Hepatocyte (in vitro differentiated cells): ENCODE measurements at regions not wholly inside any gene's neighbourhood (a gene's known extent, or its start where the extent isn't known, plus 50 kb on each side); places are given as distances from the start of the nearest gene placed in this dataset.
A peak's percentile ranks its signal among the peaks of the same experiment; 100 is the strongest.

Source experiments
- DNase-seq: peaks from one replicate; pipeline ENCODE4 v3.0.0-alpha.2; 2016; ENCODE audit warnings: low spot score
- H2AFZ ChIP-seq: fragments of 200-600 bp; sonication (generic); 2 replicates; pipeline ENCODE4 v1.6.0; 2016; ENCODE audit warnings: antibody characterized with exemption, mild to moderate bottlenecking
- H3K27ac ChIP-seq: fragments of 200-600 bp; sonication (generic); 2 replicates; pipeline ENCODE4 v1.5.1; 2016; ENCODE audit warnings: mild to moderate bottlenecking
- H3K27me3 ChIP-seq: fragments of 200-600 bp; sonication (generic); 2 replicates; pipeline ENCODE4 v1.6.1; 2016
- H3K36me3 ChIP-seq: fragments of 200-600 bp; sonication (generic); replicated peaks from 2 replicates; pipeline ENCODE4 v1.5.1; 2016; ENCODE audit warnings: low read depth; ENCODE audit not compliant: insufficient read depth
- H3K4me1 ChIP-seq: fragments of 200-600 bp; sonication (generic); 2 replicates; pipeline ENCODE4 v1.5.1; 2016; ENCODE audit warnings: mild to moderate bottlenecking, moderate library complexity; ENCODE audit not compliant: insufficient read depth
- H3K4me2 ChIP-seq: fragments of 200-600 bp; sonication (generic); 2 replicates; pipeline ENCODE4 v1.6.0; 2016
- H3K4me3 ChIP-seq: fragments of 200-600 bp; sonication (generic); 2 replicates; pipeline ENCODE4 v1.5.1; 2016; ENCODE audit warnings: mild to moderate bottlenecking
- H3K79me2 ChIP-seq: fragments of 200-600 bp; sonication (generic); 2 replicates; pipeline ENCODE4 v1.6.0; 2017; ENCODE audit warnings: mild to moderate bottlenecking
- H3K9me2 ChIP-seq: fragments of 200-600 bp; sonication (generic); replicated peaks from 2 replicates; pipeline ENCODE4 v1.6.0; 2017; ENCODE audit warnings: mild to moderate bottlenecking; ENCODE audit not compliant: insufficient read depth
- H3K9me3 ChIP-seq: fragments of 200-600 bp; sonication (generic); 2 replicates; pipeline ENCODE4 v1.5.1; 2016; ENCODE audit warnings: low read depth, mild to moderate bottlenecking
- H4K20me1 ChIP-seq: fragments of 200-600 bp; sonication (generic); 2 replicates; pipeline ENCODE4 v1.6.0; 2016; ENCODE audit warnings: mild to moderate bottlenecking; ENCODE audit not compliant: insufficient read depth, poor library complexity, severe bottlenecking
- CTCF ChIP-seq: fragments of 200-600 bp; sonication (generic); IDR thresholded peaks from 2 replicates; pipeline ENCODE4 v1.5.1; 2016; ENCODE audit warnings: antibody characterized with exemption, mild to moderate bottlenecking; ENCODE audit not compliant: poor library complexity
- EZH2 ChIP-seq: fragments of 200-600 bp; sonication (generic); IDR thresholded peaks from 2 replicates; pipeline ENCODE4 v1.6.1; 2016; ENCODE audit warnings: antibody characterized with exemption, mild to moderate bottlenecking, borderline replicate concordance
- EZH2phosphoT487 ChIP-seq: fragments of 200-600 bp; sonication (generic); IDR thresholded peaks from one replicate; pipeline ENCODE4 v1.6.1; 2018; ENCODE audit warnings: antibody characterized with exemption, mild to moderate bottlenecking, low read depth, moderate library complexity; ENCODE audit not compliant: unreplicated experiment, severe bottlenecking
- WGBS: methylation state at CpG from one replicate; pipeline ENCODE4 v1.1.6; 2016; ENCODE audit warnings: low lambda C conversion rate; ENCODE audit errors: missing lambda C conversion rate; 5-methylcytosine and 5-hydroxymethylcytosine counted together

- H3K4me2 ChIP-seq = no peak overlapping the region
- no peaks in the 10 kb centered on the region for H3K4me1 ChIP-seq
- H3K79me2 ChIP-seq = no peaks in the 10 kb centered on the region
- H3K27ac ChIP-seq = no peak overlapping the region
- no peaks in the 10 kb centered on the region for H3K9me3 ChIP-seq
- H3K36me3 ChIP-seq = no peaks in the 10 kb centered on the region
- H3K9me2 ChIP-seq = no peaks in the 10 kb centered on the region
- TF ChIP-seq EZH2phosphoT487 = no peak
- no peak for TF ChIP-seq EZH2
- TF ChIP-seq CTCF = no peak
- H4K20me1 ChIP-seq = no peaks in the 10 kb centered on the region
- DNase-seq = no peak
- H2AFZ ChIP-seq = no peak overlapping the region
- H3K4me3 ChIP-seq = no peak overlapping the region
- WGBS = 76% methylated on average over 1 of the region's 1 CpG
- H3K27me3 ChIP-seq = no peaks in the 10 kb centered on the region
These were observed 393.5 kb downstream of the BRINP1 start for GRCh38 chr9:118975736-118976135.

GRCh38 chr9:118976160-118976559 lies 393.1 kb downstream of the BRINP1 start:
- 14% methylated on average over 2 of the region's 2 CpGs for whole genome bisulfite sequencing
- no peaks in the 10 kb centered on the region for H3K27me3 ChIP-seq
- no peaks in the 10 kb centered on the region for H3K9me3 ChIP-seq
- no peak overlapping the region for H3K4me3 ChIP-seq
- no peak overlapping the region for H3K27ac ChIP-seq
- TF ChIP-seq EZH2 (no peak), EZH2phosphoT487 (no peak), CTCF (no peak)
- no peaks in the 10 kb centered on the region for H3K36me3 ChIP-seq
- no peak overlapping the region for H3K4me2 ChIP-seq
- H4K20me1 ChIP-seq = no peaks in the 10 kb centered on the region
- H3K9me2 ChIP-seq = no peaks in the 10 kb centered on the region
- H3K4me1 ChIP-seq = no peaks in the 10 kb centered on the region
- no peak for DNase-seq
- no peak overlapping the region for H2AFZ ChIP-seq
- H3K79me2 ChIP-seq = no peaks in the 10 kb centered on the region

- Histone ChIP-seq H3K79me2 (no peaks in the 10 kb centered on the region), H2AFZ (no peak overlapping the region), H4K20me1 (no peaks in the 10 kb centered on the region), H3K36me3 (no peaks in the 10 kb centered on the region), H3K27ac (peak overlapping the region; percentile 48), H3K4me2 (no peak overlapping the region), H3K27me3 (no peaks in the 10 kb centered on the region), H3K9me2 (no peaks in the 10 kb centered on the region), H3K9me3 (no peaks in the 10 kb centered on the region), H3K4me3 (no peak overlapping the region), H3K4me1 (no peaks in the 10 kb centered on the region)
- no peak for DNase-seq
- no peak for TF ChIP-seq CTCF
- no peak for TF ChIP-seq EZH2
- no peak for TF ChIP-seq EZH2phosphoT487
- WGBS = 57% methylated on average over 1 of the region's 1 CpG
These were observed 384.6 kb downstream of the BRINP1 start for GRCh38 chr9:118984607-118985006.

- H4K20me1 ChIP-seq = no peaks in the 10 kb centered on the region
- H3K79me2 ChIP-seq = no peaks in the 10 kb centered on the region
- H3K4me3 ChIP-seq = no peak overlapping the region
- no peak overlapping the region for H3K4me2 ChIP-seq
- H3K4me1 ChIP-seq = no peaks in the 10 kb centered on the region
- no peak for TF ChIP-seq EZH2
- TF ChIP-seq CTCF = no peak
- TF ChIP-seq EZH2phosphoT487 = no peak
- H3K27me3 ChIP-seq = no peaks in the 10 kb centered on the region
- H3K27ac ChIP-seq = peak overlapping the region; percentile 48
- DNase-seq = peak; percentile 24
- 41% methylated on average over 1 of the region's 1 CpG for WGBS
- H3K9me2 ChIP-seq = no peaks in the 10 kb centered on the region
- no peaks in the 10 kb centered on the region for H3K36me3 ChIP-seq
- H2AFZ ChIP-seq = no peak overlapping the region
- H3K9me3 ChIP-seq = no peaks in the 10 kb centered on the region
These were observed 383.4 kb downstream of the BRINP1 start for GRCh38 chr9:118985851-118986250.
